22Rv1 (cell line): ENCODE measurements at regions not wholly inside any gene's neighbourhood (a gene's known extent, or its start where the extent isn't known, plus 50 kb on each side); places are given as distances from the start of the nearest gene placed in this dataset.
"Not testable (repeated sequence)": the region's sequence is repeated elsewhere in the genome, so short reads cannot be mapped to it uniquely, and the experiment has no call there.

Experiments
- H3K27ac ChIP-seq: fragments of 450-650 bp; 2 replicates; pipeline ENCODE4 v1.5.1; 2017
- CTCF ChIP-seq: fragments of 450-650 bp; IDR thresholded peaks from 2 replicates; pipeline ENCODE4 v1.5.1; 2017; ENCODE audit warnings: mild to moderate bottlenecking
- ZFX ChIP-seq: fragments of 450-650 bp; IDR thresholded peaks from 2 replicates; pipeline ENCODE4 v1.6.1; 2017; ENCODE audit warnings: antibody characterized with exemption, borderline replicate concordance

DNA sequence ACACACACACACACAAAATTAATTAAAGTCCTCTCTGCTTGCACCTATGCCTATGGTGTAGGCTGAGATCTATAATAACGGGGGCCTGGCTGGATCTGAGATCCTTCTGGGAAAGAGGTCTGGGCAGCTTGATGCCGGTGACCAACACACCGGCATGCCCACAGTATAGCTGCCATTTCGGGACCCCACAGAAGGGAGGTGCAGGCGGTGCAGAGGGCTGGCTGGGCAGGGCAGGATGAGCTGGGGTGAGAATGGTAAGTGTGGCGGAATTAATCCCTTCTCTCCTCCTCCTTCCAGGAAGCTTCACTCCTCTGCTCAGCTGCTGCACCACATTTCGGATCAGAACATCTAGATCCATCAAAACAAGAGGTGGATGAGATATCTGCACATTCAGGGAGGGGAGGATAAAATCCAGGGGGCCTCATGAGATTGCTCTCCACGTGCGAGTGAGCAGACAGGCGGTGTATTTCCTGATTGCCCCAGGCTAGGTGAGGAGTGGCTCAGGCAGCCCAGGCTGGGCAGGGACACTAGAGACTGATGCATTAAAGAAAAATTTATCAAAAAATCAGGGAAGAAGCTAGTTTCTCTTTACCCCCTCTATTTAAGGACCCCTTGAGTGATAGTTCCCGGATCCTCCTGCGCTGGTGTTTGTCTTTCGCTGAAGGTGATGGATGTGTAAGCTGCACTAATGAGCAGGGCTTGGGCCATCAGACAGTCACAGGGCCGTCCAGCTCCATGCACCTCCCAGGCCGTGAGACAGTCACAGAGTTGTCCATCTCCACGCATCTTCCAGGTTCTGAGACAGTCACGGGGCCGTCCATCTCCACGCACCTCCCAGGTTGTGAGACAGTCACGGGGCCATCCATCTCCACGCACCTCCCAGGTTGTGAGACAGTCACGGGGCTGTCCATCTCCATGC lies 449.9 kb downstream of the PTPRU start:
- H3K27ac ChIP-seq = no peak overlapping the region
- TF ChIP-seq ZFX (no peak), CTCF (no peak)

GRCh38 chr1:29685387-29685786 lies 449.1 kb downstream of the PTPRU start:
- no peak overlapping the region for H3K27ac ChIP-seq
- TF ChIP-seq ZFX (no peak), CTCF (no peak)

GRCh38 chr1:29684141-29684540 lies 447.8 kb downstream of the PTPRU start:
- no peak for TF ChIP-seq CTCF

GRCh38 chr1:29683472-29683871 lies 447.1 kb downstream of the PTPRU start:
- no peak overlapping the region for H3K27ac ChIP-seq
- TF ChIP-seq ZFX = no peak
- TF ChIP-seq CTCF = no peak

More at GRCh38 chr1:29684141-29684540, 447.8 kb downstream of the PTPRU start:
- no peak overlapping the region for H3K27ac ChIP-seq

- no peak overlapping the region for H3K27ac ChIP-seq
- TF ChIP-seq CTCF (no peak), ZFX (no peak)
Observed at GRCh38 chr1:29682919-29683295, 446.6 kb downstream of the PTPRU start.

DNA sequence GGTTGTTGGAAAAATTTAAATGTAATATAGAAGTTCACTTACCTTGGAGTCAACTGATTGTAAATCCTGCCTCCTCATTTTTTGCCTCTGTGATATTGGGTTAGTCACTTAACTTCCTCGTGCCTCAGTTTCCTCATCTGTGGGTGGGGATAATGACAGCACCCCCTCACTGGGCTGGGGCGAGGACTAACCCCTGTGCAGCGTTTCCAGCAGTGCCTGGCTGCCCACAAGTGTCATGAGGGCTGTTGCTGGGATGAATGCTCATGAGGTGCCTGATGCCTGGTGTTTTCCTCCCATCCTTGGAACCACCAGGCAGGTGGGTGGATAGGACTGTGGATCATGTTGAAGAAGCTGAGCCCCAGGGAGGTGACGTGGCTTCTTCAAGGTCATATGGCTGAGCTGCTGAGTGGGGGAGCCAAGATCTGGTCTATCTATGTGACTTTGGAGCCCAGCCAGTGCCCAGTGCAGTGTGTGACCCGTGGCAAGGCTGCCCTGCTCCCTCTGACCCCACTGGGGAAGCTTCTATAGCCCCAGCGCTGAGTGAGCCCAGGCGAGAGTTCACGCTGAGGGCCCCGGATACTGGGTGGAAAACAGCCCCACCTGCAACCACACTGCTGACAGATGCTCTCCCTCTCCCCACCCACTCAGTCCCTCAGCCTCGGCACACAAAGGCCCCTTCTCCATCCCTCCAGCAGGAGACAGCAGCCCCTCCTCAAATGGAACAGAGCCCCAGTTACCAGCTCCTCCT lies 446.0 kb downstream of the PTPRU start:
- no peak overlapping the region for H3K27ac ChIP-seq
- TF ChIP-seq ZFX (no peak), CTCF (no peak)

DNA sequence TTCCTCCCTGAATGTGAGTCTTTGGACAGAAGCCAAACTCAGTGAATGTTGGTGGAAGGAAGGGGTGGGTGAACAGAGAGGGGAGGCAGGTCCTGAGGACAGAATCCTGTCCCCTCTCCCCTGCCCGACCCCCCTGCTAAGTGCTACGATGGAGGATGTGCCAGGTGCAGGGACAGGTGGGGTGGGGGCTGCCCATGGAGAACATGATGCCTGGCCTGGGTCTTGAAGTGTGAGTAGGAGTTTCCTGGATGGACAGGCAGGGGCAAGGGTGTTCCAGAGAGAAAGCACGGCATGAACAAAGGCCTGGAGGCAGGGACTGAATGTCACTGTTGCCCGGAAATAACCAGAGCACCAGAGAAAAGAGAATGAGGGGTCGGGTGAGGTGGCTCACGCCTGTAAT lies 445.1 kb downstream of the PTPRU start:
- not testable (repeated sequence) for H3K27ac ChIP-seq
